Ascending aorta (tissue), 2 donors: ENCODE measurements at regions not wholly inside any gene's neighbourhood (a gene's known extent, or its start where the extent isn't known, plus 50 kb on each side); places are given as distances from the start of the nearest gene placed in this dataset.

Experiments
- DNase-seq, 2 donors: peaks; one replicate each; pipeline ENCODE4 v3.0.0-alpha.2; 2019; ENCODE audit warnings: low spot score in 2 of 2
- H3K27ac ChIP-seq, 2 donors: fragments of 200-600 bp; sonication (generic); one replicate each; pipeline ENCODE4 v1.5.1; 2016 to 2017; ENCODE audit warnings: mild to moderate bottlenecking in 1 of 2
- H3K27me3 ChIP-seq: fragments of 200-600 bp; sonication (generic); one replicate; pipeline ENCODE4 v1.5.1; 2017
- H3K36me3 ChIP-seq, 2 donors: fragments of 200-600 bp; sonication (generic); one replicate each; pipeline ENCODE4 v1.5.1; 2016
- H3K4me1 ChIP-seq, 2 donors: fragments of 200-600 bp; sonication (generic); one replicate each; pipeline ENCODE4 v1.5.1; 2016 to 2017; ENCODE audit warnings: mild to moderate bottlenecking in 1 of 2
- H3K4me3 ChIP-seq, 2 donors: fragments of 200-600 bp; sonication (generic); one replicate each; pipeline ENCODE4 v1.5.1; 2016 to 2017; ENCODE audit warnings: mild to moderate bottlenecking in 1 of 2
- H3K9me3 ChIP-seq, 2 donors: fragments of 200-600 bp; sonication (generic); one replicate each; pipeline ENCODE4 v1.5.1; 2016
- CTCF ChIP-seq, 3 experiments: fragments of 200-600 bp in 2 of 3; fragments of 450-650 bp in 1 of 3; sonication (generic) in 2 of 3; IDR thresholded peaks; one replicate each; pipeline ENCODE4 v1.5.1; 2016 to 2019; ENCODE audit warnings: antibody characterized with exemption in 3 of 3, mild to moderate bottlenecking in 1 of 3, moderate library complexity in 1 of 3
- intact Hi-C: fragments of 100-400 bp; cut with DNase I; formaldehyde crosslinking; loops from one replicate; pipeline ENCODE4 v1.15.1; 2023

GRCh38 chr10:10589540-10590303 lies 427.9 kb upstream of the CELF2 start:
- no peaks in the 10 kb centered on the region for H3K27me3 ChIP-seq
- H3K4me1 ChIP-seq, result peaks cover 0 to 10% of the 10 kb centered on the region in 2 donors
- H3K4me3 ChIP-seq, result no peak overlapping the region
- intact Hi-C loops, result loop anchor here (2.0 kb wide), 1 partner anchor 15 kb away; no protein-coding TSS in a partner anchor
- DNase-seq, result peak; percentile 21 to 81
- no peaks in the 10 kb centered on the region for H3K36me3 ChIP-seq
- H3K27ac ChIP-seq, result peak overlapping the region in 1 of 2 donors; percentile 17
- no peak for TF ChIP-seq CTCF (IDR thresholded peaks at IDR 0.05)
- H3K9me3 ChIP-seq, result no peaks in the 10 kb centered on the region

- TF ChIP-seq CTCF (IDR thresholded peaks at IDR 0.05), result no peak
- intact Hi-C loops, result no loop called here
- Histone ChIP-seq H3K36me3 (no peaks in the 10 kb centered on the region), H3K27me3 (no peaks in the 10 kb centered on the region), H3K27ac (no peak overlapping the region), H3K4me3 (no peak overlapping the region), H3K4me1 (peaks cover 0 to 10% of the 10 kb centered on the region in 2 donors), H3K9me3 (no peaks in the 10 kb centered on the region)
- no peak for DNase-seq
Measured at GRCh38 chr10:10591715-10592341, 425.8 kb upstream of the CELF2 start.

GRCh38 chr10:10596256-10596655 lies 421.4 kb upstream of the CELF2 start:
- H3K9me3 ChIP-seq, result no peaks in the 10 kb centered on the region
- H3K27ac ChIP-seq, result no peak overlapping the region
- intact Hi-C loops, result no loop called here
- H3K36me3 ChIP-seq, result no peaks in the 10 kb centered on the region
- no peak overlapping the region for H3K4me3 ChIP-seq
- no peaks in the 10 kb centered on the region for H3K4me1 ChIP-seq
- no peak for TF ChIP-seq CTCF (IDR thresholded peaks at IDR 0.05)
- no peak for DNase-seq
- H3K27me3 ChIP-seq, result no peaks in the 10 kb centered on the region

GRCh38 chr10:10598297-10598696 lies 419.4 kb upstream of the CELF2 start:
- Histone ChIP-seq H3K36me3 (no peaks in the 10 kb centered on the region), H3K4me1 (no peaks in the 10 kb centered on the region), H3K4me3 (no peak overlapping the region), H3K27me3 (no peaks in the 10 kb centered on the region), H3K27ac (no peak overlapping the region), H3K9me3 (no peaks in the 10 kb centered on the region)
- no peak for TF ChIP-seq CTCF (IDR thresholded peaks at IDR 0.05)
- DNase-seq, result no peak
- intact Hi-C loops, result no loop called here

GRCh38 chr10:10600004-10600403 lies 417.7 kb upstream of the CELF2 start:
- no peaks in the 10 kb centered on the region for H3K27me3 ChIP-seq
- no peak for DNase-seq
- no peaks in the 10 kb centered on the region for H3K36me3 ChIP-seq
- H3K4me1 ChIP-seq, result no peaks in the 10 kb centered on the region
- no peaks in the 10 kb centered on the region for H3K9me3 ChIP-seq
- intact Hi-C loops, result no loop called here
- H3K4me3 ChIP-seq, result no peak overlapping the region
- TF ChIP-seq CTCF (IDR thresholded peaks at IDR 0.05), result no peak
- H3K27ac ChIP-seq, result no peak overlapping the region
